ENCODE measurements at regions not wholly inside any gene's neighbourhood (a gene's known extent, or its start where the extent isn't known, plus 50 kb on each side); places are given as distances from the start of the nearest gene placed in this dataset.

DNA sequence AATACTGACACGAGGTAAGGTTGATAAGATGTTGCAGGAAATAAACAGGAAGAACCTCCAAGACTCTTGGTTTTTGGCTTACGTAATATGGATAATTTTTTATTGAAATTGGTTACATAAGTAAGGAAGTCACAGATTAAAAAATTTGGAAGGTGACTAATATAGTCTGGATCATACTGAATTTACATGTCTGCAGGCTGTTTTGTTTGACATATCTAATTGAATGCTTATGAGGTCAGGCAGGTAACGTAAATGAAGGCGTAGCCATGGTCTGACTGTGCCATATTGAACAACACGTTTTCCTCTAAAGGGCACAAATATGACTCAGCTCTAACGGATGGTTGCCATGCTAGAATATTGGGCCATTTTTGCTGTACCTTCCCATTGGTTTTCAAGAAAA lies 648.1 kb upstream of the NOVA1 start:
- 72 to 79% methylated on average over 6 of the region's 6 CpGs for WGBS, 2 donors
- H3K4me1 ChIP-seq (ENCODE audit: control insufficient read depth in 5 of 5, insufficient read depth in 5 of 5, low read length in 5 of 5), result no peaks in the 10 kb centered on the region
- TF ChIP-seq, protein P1, sequence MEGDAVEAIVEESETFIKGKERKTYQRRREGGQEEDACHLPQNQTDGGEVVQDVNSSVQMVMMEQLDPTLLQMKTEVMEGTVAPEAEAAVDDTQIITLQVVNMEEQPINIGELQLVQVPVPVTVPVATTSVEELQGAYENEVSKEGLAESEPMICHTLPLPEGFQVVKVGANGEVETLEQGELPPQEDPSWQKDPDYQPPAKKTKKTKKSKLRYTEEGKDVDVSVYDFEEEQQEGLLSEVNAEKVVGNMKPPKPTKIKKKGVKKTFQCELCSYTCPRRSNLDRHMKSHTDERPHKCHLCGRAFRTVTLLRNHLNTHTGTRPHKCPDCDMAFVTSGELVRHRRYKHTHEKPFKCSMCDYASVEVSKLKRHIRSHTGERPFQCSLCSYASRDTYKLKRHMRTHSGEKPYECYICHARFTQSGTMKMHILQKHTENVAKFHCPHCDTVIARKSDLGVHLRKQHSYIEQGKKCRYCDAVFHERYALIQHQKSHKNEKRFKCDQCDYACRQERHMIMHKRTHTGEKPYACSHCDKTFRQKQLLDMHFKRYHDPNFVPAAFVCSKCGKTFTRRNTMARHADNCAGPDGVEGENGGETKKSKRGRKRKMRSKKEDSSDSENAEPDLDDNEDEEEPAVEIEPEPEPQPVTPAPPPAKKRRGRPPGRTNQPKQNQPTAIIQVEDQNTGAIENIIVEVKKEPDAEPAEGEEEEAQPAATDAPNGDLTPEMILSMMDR (IDR thresholded peaks at IDR 0.05; ENCODE audit: control extremely low read depth, extremely low read depth), result no peak
- no peak for DNase-seq
- no peak for ATAC-seq (ENCODE audit: insufficient read depth, low FRiP score)
- no peak overlapping the region for H3K27ac ChIP-seq (ENCODE audit: low read depth in 1 of 2, low read length in 1 of 2)
- H3K9me3 ChIP-seq (ENCODE audit: control insufficient read depth in 4 of 4, insufficient read depth in 3 of 4, low read length in 3 of 4), result no peaks in the 10 kb centered on the region
- H3K9ac ChIP-seq (ENCODE audit: insufficient read depth in 1 of 2, low read length in 2 of 2), result no peak overlapping the region
- H3K4me3 ChIP-seq, result no peak overlapping the region
- no peaks in the 10 kb centered on the region for H3K36me3 ChIP-seq (ENCODE audit: control insufficient read depth in 4 of 4, insufficient read depth in 4 of 4, low read length in 4 of 4)
- no peaks in the 10 kb centered on the region for H3K27me3 ChIP-seq (ENCODE audit: control insufficient read depth in 3 of 3, insufficient read depth in 3 of 3, low read length in 2 of 3)

DNA sequence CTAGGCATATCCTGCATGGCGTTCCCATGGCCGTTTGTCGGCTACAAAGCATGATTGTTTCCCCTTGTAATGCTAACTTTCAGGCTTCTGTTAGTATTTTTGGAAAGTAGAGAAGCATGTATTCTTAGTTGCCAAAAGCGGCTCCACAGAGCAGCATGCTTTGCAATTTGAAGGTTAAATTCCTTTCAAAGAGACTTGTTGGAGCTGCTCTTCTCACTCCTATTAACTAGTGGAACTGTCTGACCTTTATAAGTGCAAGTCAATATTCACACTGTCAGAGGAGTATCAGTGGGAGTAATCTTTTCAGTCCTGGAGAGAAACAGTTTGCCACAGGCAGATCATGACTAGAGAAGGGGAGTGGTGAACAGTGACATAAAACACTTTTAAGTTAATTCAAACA lies 656.1 kb upstream of the NOVA1 start:
- TF ChIP-seq, protein P1 (IDR thresholded peaks at IDR 0.05; ENCODE audit: control extremely low read depth, extremely low read depth), result no peak
- no peak overlapping the region for H3K27ac ChIP-seq (ENCODE audit: low read depth in 1 of 2, low read length in 1 of 2)
- no peaks in the 10 kb centered on the region for H3K27me3 ChIP-seq (ENCODE audit: control insufficient read depth in 3 of 3, insufficient read depth in 3 of 3, low read length in 2 of 3)
- H3K9me3 ChIP-seq (ENCODE audit: control insufficient read depth in 4 of 4, insufficient read depth in 3 of 4, low read length in 3 of 4), result no peaks in the 10 kb centered on the region
- H3K4me3 ChIP-seq, result no peak overlapping the region
- 68 to 84% methylated on average over 4 of the region's 4 CpGs for WGBS, 2 donors
- no peaks in the 10 kb centered on the region for H3K4me1 ChIP-seq (ENCODE audit: control insufficient read depth in 5 of 5, insufficient read depth in 5 of 5, low read length in 5 of 5)
- DNase-seq (no peak), ATAC-seq (ENCODE audit: insufficient read depth, low FRiP score) (no peak)
- H3K9ac ChIP-seq (ENCODE audit: insufficient read depth in 1 of 2, low read length in 2 of 2), result no peak overlapping the region
- H3K36me3 ChIP-seq (ENCODE audit: control insufficient read depth in 4 of 4, insufficient read depth in 4 of 4, low read length in 4 of 4), result no peaks in the 10 kb centered on the region

DNA sequence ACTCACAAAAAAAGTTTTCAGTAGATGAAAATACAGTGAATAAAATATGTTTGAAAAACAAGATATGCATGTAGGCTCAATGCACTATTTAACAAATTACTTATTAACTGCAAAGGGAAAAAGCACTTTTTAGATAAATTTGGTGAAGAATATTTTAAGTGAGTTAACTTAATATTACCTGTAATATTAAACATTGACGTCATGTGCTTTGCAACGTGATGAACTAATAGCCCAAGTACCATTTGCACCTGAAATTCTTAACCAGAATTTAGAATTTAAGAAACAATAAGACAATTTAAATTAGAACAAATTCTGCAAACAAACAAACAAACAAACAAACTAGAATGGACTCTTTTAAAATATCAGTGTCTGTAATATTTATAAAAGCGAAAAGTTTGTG lies 659.0 kb upstream of the NOVA1 start:
- no peaks in the 10 kb centered on the region for H3K36me3 ChIP-seq (ENCODE audit: control insufficient read depth in 4 of 4, insufficient read depth in 4 of 4, low read length in 4 of 4)
- whole genome bisulfite sequencing, 2 donors, result 87 to 93% methylated on average over 3 of the region's 3 CpGs
- H3K27ac ChIP-seq (ENCODE audit: low read depth in 1 of 2, low read length in 1 of 2), result no peak overlapping the region
- TF ChIP-seq, protein P1 (IDR thresholded peaks at IDR 0.05; ENCODE audit: control extremely low read depth, extremely low read depth), result no peak
- ATAC-seq (ENCODE audit: insufficient read depth, low FRiP score) (no peak), DNase-seq (no peak)
- no peaks in the 10 kb centered on the region for H3K27me3 ChIP-seq (ENCODE audit: control insufficient read depth in 3 of 3, insufficient read depth in 3 of 3, low read length in 2 of 3)
- H3K9me3 ChIP-seq (ENCODE audit: control insufficient read depth in 4 of 4, insufficient read depth in 3 of 4, low read length in 3 of 4), result no peaks in the 10 kb centered on the region
- H3K4me1 ChIP-seq (ENCODE audit: control insufficient read depth in 5 of 5, insufficient read depth in 5 of 5, low read length in 5 of 5), result no peaks in the 10 kb centered on the region
- H3K4me3 ChIP-seq, result no peak overlapping the region
- no peak overlapping the region for H3K9ac ChIP-seq (ENCODE audit: insufficient read depth in 1 of 2, low read length in 2 of 2)

DNA sequence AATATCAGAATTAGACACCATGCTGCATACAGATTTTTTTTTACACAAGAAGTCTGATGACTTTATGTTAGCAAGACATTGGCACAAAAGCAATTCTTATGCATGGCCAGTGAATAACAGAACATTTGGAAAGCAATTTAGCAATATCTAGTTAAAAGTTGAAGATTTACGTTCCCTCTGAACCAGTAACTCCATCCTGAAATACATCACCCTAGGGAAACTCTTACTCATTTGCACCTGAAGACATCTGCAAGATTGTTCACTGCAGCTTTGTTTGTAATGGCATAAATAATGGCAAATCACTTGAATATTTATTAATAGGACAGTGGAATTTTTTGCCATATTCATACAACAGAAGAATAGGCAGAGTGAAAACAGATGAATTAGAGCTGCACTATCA lies 670.0 kb upstream of the NOVA1 start:
- 74 to 86% methylated on average over 1 of the region's 1 CpG for WGBS, 2 donors
- H3K27me3 ChIP-seq (ENCODE audit: control insufficient read depth in 3 of 3, insufficient read depth in 3 of 3, low read length in 2 of 3), result no peaks in the 10 kb centered on the region
- H3K36me3 ChIP-seq (ENCODE audit: control insufficient read depth in 4 of 4, insufficient read depth in 4 of 4, low read length in 4 of 4), result no peaks in the 10 kb centered on the region
- no peak overlapping the region for H3K4me3 ChIP-seq
- no peak overlapping the region for H3K27ac ChIP-seq (ENCODE audit: low read depth in 1 of 2, low read length in 1 of 2)
- H3K4me1 ChIP-seq (ENCODE audit: control insufficient read depth in 5 of 5, insufficient read depth in 5 of 5, low read length in 5 of 5), result no peaks in the 10 kb centered on the region
- H3K9me3 ChIP-seq (ENCODE audit: control insufficient read depth in 4 of 4, insufficient read depth in 3 of 4, low read length in 3 of 4), result no peaks in the 10 kb centered on the region
- ATAC-seq (ENCODE audit: insufficient read depth, low FRiP score) (no peak), DNase-seq (no peak)
- H3K9ac ChIP-seq (ENCODE audit: insufficient read depth in 1 of 2, low read length in 2 of 2), result no peak overlapping the region
- TF ChIP-seq, protein P1 (IDR thresholded peaks at IDR 0.05; ENCODE audit: control extremely low read depth, extremely low read depth), result no peak

All from lung (tissue), 11 donors.